ENCODE measurements at regions not wholly inside any gene's neighbourhood (a gene's known extent, or its start where the extent isn't known, plus 50 kb on each side); places are given as distances from the start of the nearest gene placed in this dataset.

GRCh38 chr10:61219696-61220095, 233.5 kb downstream of the TMEM26 start:
- TF ChIP-seq CTCF (IDR thresholded peaks at IDR 0.05) (no peak), POLR2A (IDR thresholded peaks at IDR 0.05) (no peak)
- Histone ChIP-seq H3K9me3 (no peaks in the 10 kb centered on the region), H3K36me3 (ENCODE audit: low read depth, missing control alignments) (no peaks in the 10 kb centered on the region), H3K4me1 (no peaks in the 10 kb centered on the region), H3K4me3 (no peak overlapping the region), H3K27ac (no peak overlapping the region), H3K27me3 (no peaks in the 10 kb centered on the region)
- DNase-seq = no peak
- 83 to 95% methylated on average over 1 of the region's 1 CpG for WGBS, 2 donors
- intact Hi-C loops (cut with DNase I; ENCODE audit: low total_unique reads) = no loop called here

DNA sequence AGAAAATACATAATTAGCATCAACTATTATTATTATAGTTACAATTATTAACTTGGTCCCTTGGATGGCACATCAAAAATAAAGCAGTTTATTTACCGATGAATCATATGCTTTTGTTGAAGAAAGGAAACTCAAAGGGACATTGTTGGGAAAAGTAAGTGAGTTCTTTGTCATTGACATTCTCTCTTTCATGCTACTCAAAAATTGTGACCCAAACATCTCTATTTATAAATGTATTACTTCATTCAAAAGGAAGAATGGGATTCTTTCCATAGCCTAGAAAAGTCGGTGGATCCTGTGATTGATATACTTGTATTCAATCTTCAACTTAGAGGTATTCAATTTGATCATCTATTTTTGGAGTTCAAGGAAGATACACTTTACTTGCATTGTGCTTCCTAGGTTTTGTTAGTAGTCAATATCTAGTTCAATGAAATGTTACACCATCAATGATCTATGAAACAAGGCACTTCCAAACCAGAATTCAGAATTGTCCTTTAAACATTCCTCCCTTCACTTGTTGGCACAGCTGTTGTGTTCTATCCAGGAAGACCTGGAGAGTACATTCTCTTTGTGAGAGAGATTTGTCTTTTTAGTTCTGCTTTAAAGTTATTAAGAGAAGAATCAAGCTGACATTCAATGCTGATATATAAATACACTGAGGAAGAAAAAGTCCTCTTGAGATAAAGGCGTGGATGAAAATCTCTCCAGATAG, 235.2 kb downstream of the TMEM26 start:
- H3K9me3 ChIP-seq = no peaks in the 10 kb centered on the region
- 91 to 97% methylated on average over 3 of the region's 3 CpGs for WGBS, 2 donors
- no peaks in the 10 kb centered on the region for H3K36me3 ChIP-seq (ENCODE audit: low read depth, missing control alignments)
- TF ChIP-seq POLR2A (IDR thresholded peaks at IDR 0.05) (no peak), CTCF (IDR thresholded peaks at IDR 0.05) (no peak)
- DNase-seq = no peak
- H3K4me1 ChIP-seq = no peaks in the 10 kb centered on the region
- intact Hi-C loops (cut with DNase I; ENCODE audit: low total_unique reads) = no loop called here
- H3K4me3 ChIP-seq = no peak overlapping the region
- no peak overlapping the region for H3K27ac ChIP-seq
- no peaks in the 10 kb centered on the region for H3K27me3 ChIP-seq

- Histone ChIP-seq H3K4me3 (no peak overlapping the region), H3K4me1 (no peaks in the 10 kb centered on the region), H3K27ac (no peak overlapping the region), H3K9me3 (no peaks in the 10 kb centered on the region), H3K27me3 (no peaks in the 10 kb centered on the region), H3K36me3 (ENCODE audit: low read depth, missing control alignments) (no peaks in the 10 kb centered on the region)
- 63 to 81% methylated on average over 1 of the region's 1 CpG for WGBS, 2 donors
- no peak for TF ChIP-seq CTCF (IDR thresholded peaks at IDR 0.05)
- no peak for TF ChIP-seq POLR2A (IDR thresholded peaks at IDR 0.05)
- no peak for DNase-seq
- intact Hi-C loops (cut with DNase I; ENCODE audit: low total_unique reads) = no loop called here
Observed at GRCh38 chr10:61215246-61215645, 237.9 kb downstream of the TMEM26 start.

GRCh38 chr10:61211468-61211867, 241.7 kb downstream of the TMEM26 start:
- intact Hi-C loops (cut with DNase I; ENCODE audit: low total_unique reads) = no loop called here
- WGBS, 2 donors = 83 to 87% methylated on average over 2 of the region's 2 CpGs

More at GRCh38 chr10:61211468-61211867, 241.7 kb downstream of the TMEM26 start:
- Histone ChIP-seq H3K9me3 (no peaks in the 10 kb centered on the region), H3K4me3 (no peak overlapping the region), H3K4me1 (no peaks in the 10 kb centered on the region), H3K27me3 (no peaks in the 10 kb centered on the region), H3K36me3 (ENCODE audit: low read depth, missing control alignments) (no peaks in the 10 kb centered on the region), H3K27ac (no peak overlapping the region)
- no peak for DNase-seq
- TF ChIP-seq POLR2A (IDR thresholded peaks at IDR 0.05) (no peak), CTCF (IDR thresholded peaks at IDR 0.05) (no peak)

All from testis (tissue), 2 donors.